ENCODE measurements at regions not wholly inside any gene's neighbourhood (a gene's known extent, or its start where the extent isn't known, plus 50 kb on each side); places are given as distances from the start of the nearest gene placed in this dataset.

GRCh38 chr2:204109681-204110080 lies 173.1 kb downstream of the ICOS start:
- no peak for DNase-seq

GRCh38 chr2:204110338-204110741 lies 173.8 kb downstream of the ICOS start:
- DNase-seq: no peak

- no peak for DNase-seq
Observed at GRCh38 chr2:204110751-204111516, 174.4 kb downstream of the ICOS start.

GRCh38 chr2:204112084-204112770 lies 175.7 kb downstream of the ICOS start:
- DNase-seq: no peak

- no peak for DNase-seq
Observed at GRCh38 chr2:204114295-204115136, 178.0 kb downstream of the ICOS start.

GRCh38 chr2:204115137-204116056 lies 178.8 kb downstream of the ICOS start:
- DNase-seq: no peak

- no peak for DNase-seq
Observed at GRCh38 chr2:204116159-204116792, 179.7 kb downstream of the ICOS start.

- DNase-seq: no peak
Observed at GRCh38 chr2:204122425-204122824, 185.9 kb downstream of the ICOS start.

GRCh38 chr2:204124140-204124750 lies 187.7 kb downstream of the ICOS start:
- no peak for DNase-seq

GRCh38 chr2:204126705-204127104 lies 190.1 kb downstream of the ICOS start:
- DNase-seq: no peak

GRCh38 chr2:204127238-204127637 lies 190.7 kb downstream of the ICOS start:
- no peak for DNase-seq

- DNase-seq: no peak
Observed at GRCh38 chr2:204129591-204130294, 193.2 kb downstream of the ICOS start.

- DNase-seq: no peak
Observed at GRCh38 chr2:204131621-204132020, 195.1 kb downstream of the ICOS start.

GRCh38 chr2:204133476-204133875 lies 196.9 kb downstream of the ICOS start:
- no peak for DNase-seq

- no peak for DNase-seq
Observed at GRCh38 chr2:204134421-204134820, 197.9 kb downstream of the ICOS start.

GRCh38 chr2:204135752-204136151 lies 199.2 kb downstream of the ICOS start:
- DNase-seq: no peak

- DNase-seq: no peak
Observed at GRCh38 chr2:204138206-204138605, 201.6 kb downstream of the ICOS start.

GRCh38 chr2:204140246-204140645 lies 203.7 kb downstream of the ICOS start:
- DNase-seq: no peak

- no peak for DNase-seq
Observed at GRCh38 chr2:204143216-204144014, 206.9 kb downstream of the ICOS start.

- DNase-seq: no peak
Observed at GRCh38 chr2:204144492-204144891, 207.9 kb downstream of the ICOS start.

Data from NCI-H774 (cell line).